ENCODE measurements at regions not wholly inside any gene's neighbourhood (a gene's known extent, or its start where the extent isn't known, plus 50 kb on each side); places are given as distances from the start of the nearest gene placed in this dataset.

DNA sequence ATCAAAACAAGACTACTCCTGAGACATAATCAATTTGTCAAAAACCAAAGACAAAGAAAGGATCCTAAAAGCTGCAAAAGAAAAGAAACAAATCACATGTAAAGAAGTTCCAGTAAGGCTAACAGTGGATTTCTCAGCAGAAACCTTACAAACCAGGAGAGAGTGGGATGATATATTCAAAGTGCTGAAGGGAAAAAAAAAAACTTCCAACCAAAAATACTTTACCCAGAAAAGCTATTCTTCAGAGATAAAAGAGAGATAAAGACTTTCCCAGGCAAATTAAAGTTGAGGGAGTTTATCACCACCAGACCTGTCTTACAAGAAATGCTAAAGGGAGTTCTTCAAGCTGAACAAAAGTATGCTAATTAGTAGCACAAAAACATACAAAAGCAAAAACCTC, 91.9 kb upstream of the PPP2R5C start:
- no peak for TF ChIP-seq FOXP2 (optimal IDR thresholded peaks at IDR 0.05; ENCODE audit: borderline replicate concordance, extremely low read depth, extremely low read length, insufficient read depth)
- TF ChIP-seq SIN3A (IDR thresholded peaks at IDR 0.05; ENCODE audit: borderline replicate concordance, insufficient read depth, low read length) = no peak
- TF ChIP-seq TAF1 (IDR thresholded peaks at IDR 0.05; ENCODE audit: borderline replicate concordance, insufficient read depth, low read length) = no peak
- TF ChIP-seq, protein P1, sequence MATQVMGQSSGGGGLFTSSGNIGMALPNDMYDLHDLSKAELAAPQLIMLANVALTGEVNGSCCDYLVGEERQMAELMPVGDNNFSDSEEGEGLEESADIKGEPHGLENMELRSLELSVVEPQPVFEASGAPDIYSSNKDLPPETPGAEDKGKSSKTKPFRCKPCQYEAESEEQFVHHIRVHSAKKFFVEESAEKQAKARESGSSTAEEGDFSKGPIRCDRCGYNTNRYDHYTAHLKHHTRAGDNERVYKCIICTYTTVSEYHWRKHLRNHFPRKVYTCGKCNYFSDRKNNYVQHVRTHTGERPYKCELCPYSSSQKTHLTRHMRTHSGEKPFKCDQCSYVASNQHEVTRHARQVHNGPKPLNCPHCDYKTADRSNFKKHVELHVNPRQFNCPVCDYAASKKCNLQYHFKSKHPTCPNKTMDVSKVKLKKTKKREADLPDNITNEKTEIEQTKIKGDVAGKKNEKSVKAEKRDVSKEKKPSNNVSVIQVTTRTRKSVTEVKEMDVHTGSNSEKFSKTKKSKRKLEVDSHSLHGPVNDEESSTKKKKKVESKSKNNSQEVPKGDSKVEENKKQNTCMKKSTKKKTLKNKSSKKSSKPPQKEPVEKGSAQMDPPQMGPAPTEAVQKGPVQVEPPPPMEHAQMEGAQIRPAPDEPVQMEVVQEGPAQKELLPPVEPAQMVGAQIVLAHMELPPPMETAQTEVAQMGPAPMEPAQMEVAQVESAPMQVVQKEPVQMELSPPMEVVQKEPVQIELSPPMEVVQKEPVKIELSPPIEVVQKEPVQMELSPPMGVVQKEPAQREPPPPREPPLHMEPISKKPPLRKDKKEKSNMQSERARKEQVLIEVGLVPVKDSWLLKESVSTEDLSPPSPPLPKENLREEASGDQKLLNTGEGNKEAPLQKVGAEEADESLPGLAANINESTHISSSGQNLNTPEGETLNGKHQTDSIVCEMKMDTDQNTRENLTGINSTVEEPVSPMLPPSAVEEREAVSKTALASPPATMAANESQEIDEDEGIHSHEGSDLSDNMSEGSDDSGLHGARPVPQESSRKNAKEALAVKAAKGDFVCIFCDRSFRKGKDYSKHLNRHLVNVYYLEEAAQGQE (IDR thresholded peaks at IDR 0.05; ENCODE audit: insufficient read depth in 1 of 2, low read depth in 2 of 2, low read length in 2 of 2) = no peak
- TF ChIP-seq POLR2AphosphoS5 (IDR thresholded peaks at IDR 0.05; ENCODE audit: low read depth, low read length) = no peak

DNA sequence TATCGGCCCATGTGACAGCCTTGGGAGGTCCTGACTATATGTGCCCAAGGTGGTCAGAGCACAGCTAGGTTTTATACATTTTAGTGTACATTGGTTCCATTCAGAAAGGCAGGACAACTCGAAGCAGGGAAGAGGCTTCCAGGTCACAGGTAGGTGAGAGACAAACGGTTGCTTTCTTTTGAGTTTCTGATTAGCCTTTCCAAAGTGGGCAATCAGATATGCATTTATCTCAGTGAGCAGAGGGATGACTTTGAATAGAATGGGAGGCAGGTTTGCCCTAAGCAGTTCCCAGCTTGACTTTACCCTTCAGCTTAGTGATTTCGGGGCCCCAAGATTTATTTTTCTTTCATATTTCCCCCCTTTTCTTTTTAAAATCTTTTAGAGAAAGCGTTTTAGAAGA, 87.6 kb upstream of the PPP2R5C start:
- TF ChIP-seq SIN3A (IDR thresholded peaks at IDR 0.05; ENCODE audit: borderline replicate concordance, insufficient read depth, low read length) (no peak), FOXP2 (optimal IDR thresholded peaks at IDR 0.05; ENCODE audit: borderline replicate concordance, extremely low read depth, extremely low read length, insufficient read depth) (no peak), TAF1 (IDR thresholded peaks at IDR 0.05; ENCODE audit: borderline replicate concordance, insufficient read depth, low read length) (no peak), POLR2AphosphoS5 (IDR thresholded peaks at IDR 0.05; ENCODE audit: low read depth, low read length) (no peak)
- TF ChIP-seq, protein P1 (IDR thresholded peaks at IDR 0.05; ENCODE audit: insufficient read depth in 1 of 2, low read depth in 2 of 2, low read length in 2 of 2) = no peak

DNA sequence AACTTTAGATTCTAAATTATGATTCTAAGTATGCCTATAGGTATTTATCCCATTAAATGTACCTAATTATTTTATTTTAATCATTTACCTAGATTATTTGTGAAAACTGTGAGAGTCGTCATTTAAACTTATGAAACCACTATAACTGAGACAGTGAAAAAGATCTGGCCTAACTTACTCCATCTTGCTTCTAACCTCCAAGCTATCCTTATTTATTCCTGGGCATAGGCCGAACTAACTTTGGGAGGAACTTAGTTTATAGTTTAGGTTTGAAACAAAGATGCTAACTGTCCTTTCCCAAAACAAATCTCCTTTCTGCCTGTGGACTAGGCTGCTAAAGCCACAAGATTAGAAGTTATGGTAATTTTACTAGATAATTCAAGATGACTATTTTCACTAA, 79.7 kb upstream of the PPP2R5C start:
- TF ChIP-seq SIN3A (IDR thresholded peaks at IDR 0.05; ENCODE audit: borderline replicate concordance, insufficient read depth, low read length) = no peak

DNA sequence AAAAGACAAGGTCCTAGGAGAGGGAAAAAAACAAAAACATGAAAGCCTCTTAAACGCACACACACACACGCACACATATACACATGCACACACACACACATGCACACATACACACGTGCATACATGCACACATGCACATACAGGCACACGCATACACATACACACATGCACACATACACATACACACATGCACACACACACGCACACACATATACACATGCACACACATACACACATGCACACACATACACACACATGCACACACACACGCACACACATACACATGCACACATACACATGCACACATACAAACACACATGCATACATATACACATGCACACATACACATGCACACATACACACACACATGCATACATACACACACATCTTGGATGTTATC, 78.1 kb upstream of the PPP2R5C start:
- no peak for TF ChIP-seq SIN3A (IDR thresholded peaks at IDR 0.05; ENCODE audit: borderline replicate concordance, insufficient read depth, low read length)
- no peak for TF ChIP-seq FOXP2 (optimal IDR thresholded peaks at IDR 0.05; ENCODE audit: borderline replicate concordance, extremely low read depth, extremely low read length, insufficient read depth)
- TF ChIP-seq POLR2AphosphoS5 (IDR thresholded peaks at IDR 0.05; ENCODE audit: low read depth, low read length) = no peak
- TF ChIP-seq TAF1 (IDR thresholded peaks at IDR 0.05; ENCODE audit: borderline replicate concordance, insufficient read depth, low read length) = no peak
- TF ChIP-seq, protein P1 (IDR thresholded peaks at IDR 0.05; ENCODE audit: insufficient read depth in 1 of 2, low read depth in 2 of 2, low read length in 2 of 2) = no peak

DNA sequence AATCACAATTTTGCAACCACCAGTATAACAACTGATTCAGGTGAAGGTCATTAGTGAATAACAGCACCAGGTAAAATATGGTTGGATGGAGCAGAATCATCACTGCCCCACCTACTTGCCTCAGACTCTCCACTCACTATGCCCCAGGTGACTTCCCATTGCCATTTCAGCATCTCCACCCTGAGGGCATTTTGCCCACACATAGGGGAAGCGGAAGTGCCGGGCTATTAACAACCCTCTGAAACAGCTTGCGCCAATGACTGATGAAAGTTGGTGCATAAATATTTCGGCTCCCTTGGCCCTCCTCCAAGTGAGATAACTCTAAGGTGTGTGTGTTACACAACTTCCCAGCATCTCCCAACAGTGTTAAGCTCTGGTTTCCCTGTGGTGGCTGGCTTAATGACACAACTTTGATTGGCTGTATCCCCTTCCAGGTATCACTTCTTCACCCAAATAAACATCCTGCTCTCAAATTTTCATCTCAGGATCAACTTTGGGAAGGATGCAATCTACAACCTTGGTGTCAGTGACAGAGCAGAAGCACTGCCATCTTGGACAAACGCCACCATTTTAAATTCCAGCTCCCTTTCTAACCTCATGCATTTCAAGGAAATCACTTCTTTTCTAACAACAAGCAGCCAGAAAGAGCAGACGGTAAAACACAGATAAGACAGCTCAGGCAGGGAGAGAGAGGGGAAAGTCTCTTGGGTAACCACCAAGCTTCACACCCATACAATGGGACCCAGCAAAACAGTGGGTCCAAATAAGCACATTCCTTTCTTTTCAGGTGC, 73.6 kb upstream of the PPP2R5C start:
- no peak for TF ChIP-seq TAF1 (IDR thresholded peaks at IDR 0.05; ENCODE audit: borderline replicate concordance, insufficient read depth, low read length)
- TF ChIP-seq FOXP2 (optimal IDR thresholded peaks at IDR 0.05; ENCODE audit: borderline replicate concordance, extremely low read depth, extremely low read length, insufficient read depth) = no peak
- TF ChIP-seq SIN3A (IDR thresholded peaks at IDR 0.05; ENCODE audit: borderline replicate concordance, insufficient read depth, low read length) = no peak
- no peak for TF ChIP-seq POLR2AphosphoS5 (IDR thresholded peaks at IDR 0.05; ENCODE audit: low read depth, low read length)
- TF ChIP-seq, protein P1 (IDR thresholded peaks at IDR 0.05; ENCODE audit: insufficient read depth in 1 of 2, low read depth in 2 of 2, low read length in 2 of 2) = no peak
